Thoracic aorta (tissue), 2 donors: ENCODE measurements at regions not wholly inside any gene's neighbourhood (a gene's known extent, or its start where the extent isn't known, plus 50 kb on each side); places are given as distances from the start of the nearest gene placed in this dataset.

Experiments used
- ATAC-seq: fragments of 150-250 bp; one replicate; pipeline ENCODE4 v1.8.0; 2017; ENCODE audit warnings: low read depth; ENCODE audit not compliant: insufficient number of reproducible peaks, low FRiP score
- DNase-seq: peaks from one replicate; pipeline ENCODE4 v3.0.0-alpha.2; 2020; ENCODE audit warnings: low spot score
- H3K27ac ChIP-seq, 2 donors: fragments of 200-600 bp; sonication (generic); 1 replicate in 1 of 2; 2 replicates in 1 of 2; pipeline ENCODE4 v1.5.1; 2016; ENCODE audit warnings: mild to moderate bottlenecking in 2 of 2, moderate library complexity in 2 of 2
- H3K27me3 ChIP-seq: fragments of 200-600 bp; sonication (generic); replicated peaks from 2 replicates; pipeline ENCODE4 v1.6.0; 2016; ENCODE audit warnings: mild to moderate bottlenecking; ENCODE audit not compliant: insufficient read depth
- H3K36me3 ChIP-seq: fragments of 200-600 bp; sonication (generic); one replicate; pipeline ENCODE4 v1.5.1; 2016
- H3K4me1 ChIP-seq, 2 donors: fragments of 200-600 bp; sonication (generic); 1 replicate in 1 of 2; 2 replicates in 1 of 2; pipeline versions ENCODE4 v1.5.1 to v1.6.0; 2016; ENCODE audit warnings: low read depth in 2 of 2, mild to moderate bottlenecking in 1 of 2; ENCODE audit not compliant: control insufficient read depth in 1 of 2
- H3K4me3 ChIP-seq: fragments of 200-600 bp; sonication (generic); 2 replicates; pipeline ENCODE4 v1.5.1; 2016; ENCODE audit warnings: mild to moderate bottlenecking
- H3K9me3 ChIP-seq: fragments of 200-600 bp; sonication (generic); 2 replicates; pipeline ENCODE4 v1.5.1; 2016
- TF ChIP-seq, protein P1 (sequence below): fragments of 200-600 bp; sonication (generic); IDR thresholded peaks from one replicate; pipeline ENCODE4 v1.5.1; 2019; ENCODE audit warnings: antibody characterized with exemption

DNA sequence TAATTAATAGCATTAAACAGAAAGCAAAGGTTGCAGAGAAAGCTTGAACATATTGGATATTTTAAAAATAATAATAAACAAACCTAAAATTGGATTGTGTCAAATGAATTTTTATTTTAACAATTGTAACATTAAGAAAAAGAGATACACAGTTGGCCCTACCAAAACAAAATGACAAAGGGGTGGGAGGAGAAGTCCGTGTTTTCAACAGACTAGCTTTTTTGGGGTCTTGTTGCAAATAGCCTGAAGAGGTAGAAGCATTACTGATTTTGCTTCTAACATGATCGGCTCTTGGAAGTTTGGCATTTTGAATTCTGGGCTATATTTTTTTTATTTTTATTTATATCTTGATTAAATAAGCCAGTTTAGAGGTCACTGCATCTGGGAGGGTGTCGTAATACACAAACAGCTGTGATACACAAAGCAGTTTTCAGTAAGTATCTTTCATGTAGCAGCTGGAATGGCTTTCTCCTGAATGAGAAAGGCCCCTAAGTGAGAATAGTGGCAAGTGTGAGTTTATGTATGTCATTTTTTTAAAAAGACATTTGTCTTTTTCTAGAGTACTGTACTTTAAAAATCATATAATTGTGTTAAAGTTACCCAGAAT lies 85.5 kb upstream of the ZNF217 start:
- TF ChIP-seq, protein P1, sequence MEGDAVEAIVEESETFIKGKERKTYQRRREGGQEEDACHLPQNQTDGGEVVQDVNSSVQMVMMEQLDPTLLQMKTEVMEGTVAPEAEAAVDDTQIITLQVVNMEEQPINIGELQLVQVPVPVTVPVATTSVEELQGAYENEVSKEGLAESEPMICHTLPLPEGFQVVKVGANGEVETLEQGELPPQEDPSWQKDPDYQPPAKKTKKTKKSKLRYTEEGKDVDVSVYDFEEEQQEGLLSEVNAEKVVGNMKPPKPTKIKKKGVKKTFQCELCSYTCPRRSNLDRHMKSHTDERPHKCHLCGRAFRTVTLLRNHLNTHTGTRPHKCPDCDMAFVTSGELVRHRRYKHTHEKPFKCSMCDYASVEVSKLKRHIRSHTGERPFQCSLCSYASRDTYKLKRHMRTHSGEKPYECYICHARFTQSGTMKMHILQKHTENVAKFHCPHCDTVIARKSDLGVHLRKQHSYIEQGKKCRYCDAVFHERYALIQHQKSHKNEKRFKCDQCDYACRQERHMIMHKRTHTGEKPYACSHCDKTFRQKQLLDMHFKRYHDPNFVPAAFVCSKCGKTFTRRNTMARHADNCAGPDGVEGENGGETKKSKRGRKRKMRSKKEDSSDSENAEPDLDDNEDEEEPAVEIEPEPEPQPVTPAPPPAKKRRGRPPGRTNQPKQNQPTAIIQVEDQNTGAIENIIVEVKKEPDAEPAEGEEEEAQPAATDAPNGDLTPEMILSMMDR = no peak
- ATAC-seq (no peak), DNase-seq (no peak)
- Histone ChIP-seq H3K9me3 (no peaks in the 10 kb centered on the region), H3K27ac (no peak overlapping the region), H3K27me3 (no peaks in the 10 kb centered on the region), H3K4me1 (peaks cover 3 to 14% of the 10 kb centered on the region in 2 donors), H3K36me3 (no peaks in the 10 kb centered on the region), H3K4me3 (no peak overlapping the region)

DNA sequence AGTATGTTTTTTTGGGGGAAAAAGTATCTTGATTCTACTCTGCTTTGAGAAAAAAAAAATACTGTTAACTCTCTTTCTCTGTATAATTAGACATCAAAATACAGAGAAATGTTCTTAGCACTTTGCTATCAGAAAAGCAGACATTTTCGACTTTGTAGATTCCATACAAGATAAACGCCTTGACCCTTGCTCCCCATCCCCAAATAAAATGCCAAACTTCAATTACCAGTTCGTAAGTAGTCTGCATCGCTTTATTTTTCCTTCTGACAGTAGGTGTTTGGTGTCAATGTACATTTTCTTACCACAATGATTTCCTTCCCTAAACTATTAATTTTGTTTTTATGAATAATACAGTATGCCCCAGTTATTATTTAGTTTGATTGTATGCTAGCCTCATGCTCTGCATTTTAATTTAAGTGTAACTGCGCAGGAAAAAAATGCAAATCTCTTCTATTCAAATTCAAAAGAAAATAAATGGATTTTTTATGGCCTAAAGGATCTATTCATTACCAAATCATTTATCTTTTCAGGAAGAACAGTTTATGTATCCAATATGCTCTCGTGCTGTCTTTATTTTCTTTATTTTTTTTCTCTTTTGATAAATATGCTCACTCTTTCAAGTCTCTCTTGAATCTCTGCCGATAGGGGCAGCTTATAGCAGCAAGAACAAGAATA lies 84.8 kb upstream of the ZNF217 start:
- DNase-seq = no peak
- no peaks in the 10 kb centered on the region for H3K36me3 ChIP-seq
- H3K9me3 ChIP-seq = no peaks in the 10 kb centered on the region
- H3K27ac ChIP-seq = no peak overlapping the region
- peaks cover 3 to 14% of the 10 kb centered on the region in 2 donors for H3K4me1 ChIP-seq
- TF ChIP-seq, protein P1 = no peak
- ATAC-seq = no peak
- H3K27me3 ChIP-seq = no peaks in the 10 kb centered on the region
- no peak overlapping the region for H3K4me3 ChIP-seq

GRCh38 chr20:53677447-53678314 lies 84.0 kb upstream of the ZNF217 start:
- Histone ChIP-seq H3K4me1 (peaks cover 3 to 14% of the 10 kb centered on the region in 2 donors), H3K9me3 (no peaks in the 10 kb centered on the region), H3K36me3 (no peaks in the 10 kb centered on the region), H3K27ac (no peak overlapping the region), H3K27me3 (no peaks in the 10 kb centered on the region), H3K4me3 (no peak overlapping the region)
- TF ChIP-seq, protein P1 = no peak
- DNase-seq (no peak), ATAC-seq (no peak)

DNA sequence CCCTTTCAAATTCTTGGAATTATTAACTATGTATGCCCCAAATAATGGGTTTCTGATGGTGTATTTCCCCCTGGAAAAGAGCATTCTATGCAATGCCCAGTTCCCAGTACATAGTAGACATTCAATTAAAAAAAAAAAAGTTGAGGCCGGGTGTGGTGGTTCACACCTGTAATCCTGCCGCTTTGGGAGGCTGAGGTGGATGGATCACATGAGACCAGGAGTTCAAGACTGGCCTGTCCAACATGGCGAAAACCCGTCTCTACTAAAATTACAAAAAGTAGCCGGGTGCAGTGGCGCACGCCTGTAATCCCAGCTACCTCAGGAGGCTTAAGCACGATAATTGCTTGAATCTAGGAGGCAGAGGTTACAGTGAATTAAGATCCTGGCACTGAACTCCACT lies 83.3 kb upstream of the ZNF217 start:
- Histone ChIP-seq H3K27me3 (no peaks in the 10 kb centered on the region), H3K9me3 (no peaks in the 10 kb centered on the region), H3K4me1 (peaks cover 3 to 14% of the 10 kb centered on the region in 2 donors), H3K4me3 (no peak overlapping the region), H3K36me3 (no peaks in the 10 kb centered on the region), H3K27ac (no peak overlapping the region)
- DNase-seq (no peak), ATAC-seq (no peak)
- TF ChIP-seq, protein P1 = no peak

DNA sequence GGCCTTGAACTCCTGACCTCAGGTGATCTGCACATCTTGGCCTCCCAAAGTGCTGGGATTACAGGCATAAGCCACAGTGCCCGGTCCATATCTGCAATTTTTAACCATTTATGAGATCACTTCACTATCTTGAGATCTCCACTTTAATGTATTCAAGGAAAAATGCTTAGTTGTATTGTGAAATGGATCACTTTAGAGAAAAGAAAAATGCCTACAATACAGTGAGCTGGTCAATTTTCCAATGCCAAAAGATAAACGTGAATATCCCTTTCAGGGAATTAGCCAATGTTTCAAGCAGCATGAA lies 82.8 kb upstream of the ZNF217 start:
- TF ChIP-seq, protein P1 = no peak
- Histone ChIP-seq H3K4me3 (no peak overlapping the region), H3K27me3 (no peaks in the 10 kb centered on the region), H3K9me3 (no peaks in the 10 kb centered on the region), H3K27ac (no peak overlapping the region), H3K4me1 (peaks cover 3 to 14% of the 10 kb centered on the region in 2 donors), H3K36me3 (no peaks in the 10 kb centered on the region)
- DNase-seq (no peak), ATAC-seq (no peak)
